SK-N-SH (cell line): ENCODE measurements at regions not wholly inside any gene's neighbourhood (a gene's known extent, or its start where the extent isn't known, plus 50 kb on each side); places are given as distances from the start of the nearest gene placed in this dataset.

ENCODE experiments used
- EZH2phosphoT487 ChIP-seq: fragments of 200-600 bp; sonication (generic); IDR thresholded peaks from 2 replicates; pipeline ENCODE4 v1.6.1; 2017; ENCODE audit warnings: low read depth, mixed run types, mild to moderate bottlenecking, antibody characterized with exemption, moderate library complexity, borderline replicate concordance
- FOXM1 ChIP-seq: IDR thresholded peaks from 2 replicates; pipeline ENCODE4 v1.4.0; 2012; ENCODE audit warnings: low read depth, mild to moderate bottlenecking
- IRF3 ChIP-seq: fragments of 150-350 bp; IDR thresholded peaks from 2 replicates; pipeline ENCODE4 v1.6.1; 2016; ENCODE audit warnings: mild to moderate bottlenecking, low read depth, low read length
- MXI1 ChIP-seq: IDR thresholded peaks from 2 replicates; pipeline ENCODE4 v1.6.1; 2012; ENCODE audit warnings: mild to moderate bottlenecking, low read depth, low read length, improper control_type of control experiment
- NRF1 ChIP-seq: IDR thresholded peaks from 2 replicates; pipeline ENCODE4 v1.6.1; 2012; ENCODE audit warnings: low read depth, mild to moderate bottlenecking, low read length
- POLR2AphosphoS5 ChIP-seq: IDR thresholded peaks from 2 replicates; pipeline ENCODE4 v1.6.1; 2012; ENCODE audit warnings: low read depth, low read length
- RAD21 ChIP-seq: IDR thresholded peaks from 2 replicates; pipeline ENCODE4 v1.6.1; 2012; ENCODE audit warnings: mild to moderate bottlenecking, low read length
- RFX5 ChIP-seq: IDR thresholded peaks from 2 replicates; pipeline ENCODE4 v1.6.1; 2012; ENCODE audit warnings: mild to moderate bottlenecking, improper control_type of control experiment, low read length
- SIN3A ChIP-seq: IDR thresholded peaks from 2 replicates; pipeline ENCODE4 v1.6.1; 2012; ENCODE audit warnings: low read depth, mild to moderate bottlenecking, low read length, moderate library complexity, borderline replicate concordance
- TEAD4 ChIP-seq: IDR thresholded peaks from 2 replicates; pipeline ENCODE4 v1.4.0; 2012; ENCODE audit warnings: mild to moderate bottlenecking, borderline replicate concordance; ENCODE audit not compliant: insufficient read depth
- ZBTB33 ChIP-seq: IDR thresholded peaks from 2 replicates; pipeline ENCODE4 v1.4.0; 2012; ENCODE audit warnings: low read depth, borderline replicate concordance
- TF ChIP-seq, protein P1 (sequence below): fragments of 200-600 bp; sonication (generic); IDR thresholded peaks from 2 replicates; pipeline ENCODE4 v1.6.1; 2017; ENCODE audit warnings: antibody characterized with exemption, mild to moderate bottlenecking, moderate library complexity
- TF ChIP-seq, protein P2 (sequence below): IDR thresholded peaks from 2 replicates; pipeline ENCODE4 v1.4.0; 2012; ENCODE audit warnings: low read depth

DNA sequence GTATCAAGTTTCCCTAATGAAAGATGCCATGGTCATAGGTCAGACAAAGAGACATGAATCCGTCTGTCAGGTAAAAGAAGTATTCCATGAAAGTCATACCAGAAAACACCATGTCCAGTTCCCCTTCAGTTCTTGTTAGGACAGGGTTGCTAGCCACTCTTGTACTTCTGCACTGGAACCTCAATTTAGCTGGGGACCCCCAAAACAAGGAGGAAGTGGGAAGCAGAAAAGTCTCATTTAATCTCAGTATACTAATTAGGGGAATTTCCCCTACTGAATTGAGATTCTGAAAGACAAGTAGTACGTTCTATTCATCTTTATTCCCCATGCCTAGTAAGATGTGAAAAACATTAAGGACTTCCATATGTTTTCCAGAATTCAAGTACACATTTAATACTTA, 1289.9 kb upstream of the B3GALT2 start:
- TF ChIP-seq FOXM1 (no peak), RFX5 (no peak), SIN3A (no peak), RAD21 (no peak), ZBTB33 (no peak), NRF1 (no peak), EZH2phosphoT487 (no peak), TEAD4 (no peak), MXI1 (no peak), POLR2AphosphoS5 (no peak), IRF3 (no peak)
- TF ChIP-seq, protein P1, sequence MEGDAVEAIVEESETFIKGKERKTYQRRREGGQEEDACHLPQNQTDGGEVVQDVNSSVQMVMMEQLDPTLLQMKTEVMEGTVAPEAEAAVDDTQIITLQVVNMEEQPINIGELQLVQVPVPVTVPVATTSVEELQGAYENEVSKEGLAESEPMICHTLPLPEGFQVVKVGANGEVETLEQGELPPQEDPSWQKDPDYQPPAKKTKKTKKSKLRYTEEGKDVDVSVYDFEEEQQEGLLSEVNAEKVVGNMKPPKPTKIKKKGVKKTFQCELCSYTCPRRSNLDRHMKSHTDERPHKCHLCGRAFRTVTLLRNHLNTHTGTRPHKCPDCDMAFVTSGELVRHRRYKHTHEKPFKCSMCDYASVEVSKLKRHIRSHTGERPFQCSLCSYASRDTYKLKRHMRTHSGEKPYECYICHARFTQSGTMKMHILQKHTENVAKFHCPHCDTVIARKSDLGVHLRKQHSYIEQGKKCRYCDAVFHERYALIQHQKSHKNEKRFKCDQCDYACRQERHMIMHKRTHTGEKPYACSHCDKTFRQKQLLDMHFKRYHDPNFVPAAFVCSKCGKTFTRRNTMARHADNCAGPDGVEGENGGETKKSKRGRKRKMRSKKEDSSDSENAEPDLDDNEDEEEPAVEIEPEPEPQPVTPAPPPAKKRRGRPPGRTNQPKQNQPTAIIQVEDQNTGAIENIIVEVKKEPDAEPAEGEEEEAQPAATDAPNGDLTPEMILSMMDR, result no peak
- TF ChIP-seq, protein P2, sequence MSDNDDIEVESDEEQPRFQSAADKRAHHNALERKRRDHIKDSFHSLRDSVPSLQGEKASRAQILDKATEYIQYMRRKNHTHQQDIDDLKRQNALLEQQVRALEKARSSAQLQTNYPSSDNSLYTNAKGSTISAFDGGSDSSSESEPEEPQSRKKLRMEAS, result no peak
